Liver (tissue), 8 donors: ENCODE measurements at regions not wholly inside any gene's neighbourhood (a gene's known extent, or its start where the extent isn't known, plus 50 kb on each side); places are given as distances from the start of the nearest gene placed in this dataset.

Experiments used
- DNase-seq: peaks from one replicate; pipeline ENCODE4 v3.0.0-alpha.2; 2017; ENCODE audit warnings: low spot score
- H3K27ac ChIP-seq, 2 donors: one replicate each; pipeline ENCODE4 v1.7.0; 2013; ENCODE audit warnings: inconsistent platforms in 2 of 2, low read length in 2 of 2, control low read depth in 1 of 2, low read depth in 1 of 2, mild to moderate bottlenecking in 1 of 2
- H3K27me3 ChIP-seq, 4 donors: one replicate each; pipeline versions ENCODE4 v1.6.1 to v1.7.0; 2013; ENCODE audit warnings: low read length in 3 of 4, inconsistent platforms in 1 of 4, mild to moderate bottlenecking in 1 of 4, moderate library complexity in 1 of 4; ENCODE audit not compliant: control insufficient read depth in 4 of 4, insufficient read depth in 4 of 4
- H3K36me3 ChIP-seq, 4 donors: one replicate each; pipeline versions ENCODE4 v1.6.1 to v1.7.0; 2013; ENCODE audit warnings: low read length in 3 of 4, mild to moderate bottlenecking in 3 of 4, low read depth in 1 of 4, moderate library complexity in 1 of 4; ENCODE audit not compliant: control insufficient read depth in 4 of 4, insufficient read depth in 3 of 4
- H3K4me1 ChIP-seq, 4 donors: one replicate each; pipeline versions ENCODE4 v1.6.1 to v1.7.0; 2013; ENCODE audit warnings: low read length in 3 of 4, mild to moderate bottlenecking in 3 of 4, moderate library complexity in 1 of 4; ENCODE audit not compliant: control insufficient read depth in 4 of 4, insufficient read depth in 4 of 4
- H3K4me3 ChIP-seq, 3 donors: one replicate each; pipeline versions ENCODE4 v1.6.1 to v1.7.0; 2013; ENCODE audit warnings: low read length in 3 of 3, control low read depth in 1 of 3, low read depth in 1 of 3, mild to moderate bottlenecking in 1 of 3
- H3K9ac ChIP-seq, 2 donors: one replicate each; pipeline ENCODE4 v1.7.0; 2013; ENCODE audit warnings: low read length in 2 of 2, mild to moderate bottlenecking in 2 of 2, moderate library complexity in 2 of 2, control low read depth in 1 of 2, low read depth in 1 of 2
- H3K9me3 ChIP-seq, 4 donors: one replicate each; pipeline versions ENCODE4 v1.6.1 to v1.7.0; 2013; ENCODE audit warnings: low read length in 3 of 4; ENCODE audit not compliant: control insufficient read depth in 4 of 4
- EGR1 ChIP-seq, 2 donors: IDR thresholded peaks; 2 replicates each; pipeline ENCODE4 v1.6.1; 2016 to 2018; ENCODE audit warnings: antibody characterized with exemption in 2 of 2, low read depth in 2 of 2
- FOXA1 ChIP-seq: IDR thresholded peaks from 2 replicates; pipeline ENCODE4 v1.6.1; 2016; ENCODE audit warnings: antibody characterized with exemption
- FOXA2 ChIP-seq: IDR thresholded peaks from 2 replicates; pipeline ENCODE4 v1.6.1; 2016; ENCODE audit warnings: antibody characterized with exemption
- GABPA ChIP-seq, 2 donors: IDR thresholded peaks in 1 of 2; conservative IDR thresholded peaks in 1 of 2; 2 replicates each; pipeline ENCODE4 v1.6.1; 2016; ENCODE audit warnings: antibody characterized with exemption in 2 of 2, mild to moderate bottlenecking in 1 of 2, moderate library complexity in 1 of 2
- HNF4A ChIP-seq, 2 donors: conservative IDR thresholded peaks; 2 replicates each; pipeline ENCODE4 v1.6.1; 2016; ENCODE audit warnings: antibody characterized with exemption in 2 of 2, mild to moderate bottlenecking in 2 of 2
- HNF4G ChIP-seq: IDR thresholded peaks from 2 replicates; pipeline ENCODE4 v1.6.1; 2016; ENCODE audit warnings: antibody characterized with exemption
- JUND ChIP-seq, 2 donors: IDR thresholded peaks; 2 replicates each; pipeline ENCODE4 v1.6.1; 2016; ENCODE audit warnings: antibody characterized with exemption in 2 of 2
- NR2F2 ChIP-seq: IDR thresholded peaks from 2 replicates; pipeline ENCODE4 v1.6.1; 2016; ENCODE audit warnings: antibody characterized with exemption
- RAD21 ChIP-seq, 2 donors: IDR thresholded peaks; 2 replicates each; pipeline ENCODE4 v1.6.1; 2016; ENCODE audit warnings: antibody characterized with exemption in 2 of 2, mild to moderate bottlenecking in 2 of 2
- RXRA ChIP-seq, 2 donors: IDR thresholded peaks; 2 replicates each; pipeline ENCODE4 v1.6.1; 2017 to 2018; ENCODE audit warnings: antibody characterized with exemption in 2 of 2, mild to moderate bottlenecking in 1 of 2
- SP1 ChIP-seq: IDR thresholded peaks from 2 replicates; pipeline ENCODE4 v1.6.1; 2018; ENCODE audit warnings: antibody characterized with exemption, mild to moderate bottlenecking
- TAF1 ChIP-seq: conservative IDR thresholded peaks from 2 replicates; pipeline ENCODE4 v1.6.1; 2016; ENCODE audit warnings: antibody characterized with exemption, mild to moderate bottlenecking
- YY1 ChIP-seq: IDR thresholded peaks from 2 replicates; pipeline ENCODE4 v1.6.1; 2016; ENCODE audit warnings: antibody characterized with exemption, mild to moderate bottlenecking
- WGBS: extraction: QIAGEN DNeasy Blood & Tissue Kit; methylation state at CpG from one replicate; pipeline ENCODE4 v1.1.7; 2013; 5-methylcytosine and 5-hydroxymethylcytosine counted together
- TF ChIP-seq, protein P1 (sequence below): IDR thresholded peaks from 2 replicates; pipeline ENCODE4 v1.6.1; 2016; ENCODE audit warnings: antibody characterized with exemption
- TF ChIP-seq, protein P2 (sequence below): fragments of 150-350 bp; IDR thresholded peaks from 2 replicates; pipeline ENCODE4 v1.5.1; 2017; ENCODE audit warnings: improper control_type of control experiment, low read depth, low read length; ENCODE audit not compliant: missing input control
- TF ChIP-seq, protein P3 (sequence below): IDR thresholded peaks from 2 replicates; pipeline ENCODE4 v1.6.1; 2016; ENCODE audit warnings: antibody characterized with exemption
- TF ChIP-seq, protein P4 (sequence below): IDR thresholded peaks from 2 replicates; pipeline ENCODE4 v1.6.1; 2016; ENCODE audit warnings: antibody characterized with exemption
- TF ChIP-seq, protein P5 (sequence below): IDR thresholded peaks from 2 replicates; pipeline ENCODE4 v1.6.1; 2016; ENCODE audit warnings: antibody characterized with exemption, mild to moderate bottlenecking
- donor health status: healthy.
- donor health status: healthy.
- donor health status: healthy.
- donor health status: healthy.
- donor health status: healthy.

DNA sequence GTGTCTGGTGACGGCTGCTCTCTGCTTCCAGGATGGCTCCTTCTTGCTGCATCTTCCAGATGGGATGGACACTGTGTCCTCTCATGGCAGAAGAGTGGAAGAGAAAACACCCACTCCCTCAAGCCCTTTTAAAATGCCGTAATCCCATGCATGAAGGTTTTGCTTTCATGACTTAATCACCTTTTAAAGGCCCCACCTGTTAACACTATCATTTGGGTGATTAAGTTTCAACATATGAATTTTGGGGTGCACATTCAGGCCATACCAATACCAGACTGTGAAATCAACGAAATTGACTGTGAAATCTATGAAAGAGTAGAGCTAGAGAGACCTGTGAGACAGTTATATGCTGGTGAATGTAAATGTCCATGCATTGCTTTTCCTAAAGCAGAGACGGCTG lies 374.3 kb upstream of the CHD6 start:
- TF ChIP-seq JUND (IDR thresholded peaks at IDR 0.05) (no peak), RXRA (IDR thresholded peaks at IDR 0.05) (no peak), NR2F2 (no peak), EGR1 (IDR thresholded peaks at IDR 0.05; ENCODE audit: low read depth in 2 of 2) (no peak), HNF4A (conservative IDR thresholded peaks at IDR 0.05) (no peak), GABPA (IDR thresholded peaks at IDR 0.05 in 1 of 2, conservative IDR thresholded peaks at IDR 0.05 in 1 of 2) (no peak), TAF1 (no peak), YY1 (no peak), HNF4G (no peak), FOXA2 (no peak), SP1 (no peak), RAD21 (IDR thresholded peaks at IDR 0.05) (no peak), FOXA1 (no peak)
- TF ChIP-seq, protein P1, sequence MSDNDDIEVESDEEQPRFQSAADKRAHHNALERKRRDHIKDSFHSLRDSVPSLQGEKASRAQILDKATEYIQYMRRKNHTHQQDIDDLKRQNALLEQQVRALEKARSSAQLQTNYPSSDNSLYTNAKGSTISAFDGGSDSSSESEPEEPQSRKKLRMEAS = no peak
- TF ChIP-seq, protein P2, sequence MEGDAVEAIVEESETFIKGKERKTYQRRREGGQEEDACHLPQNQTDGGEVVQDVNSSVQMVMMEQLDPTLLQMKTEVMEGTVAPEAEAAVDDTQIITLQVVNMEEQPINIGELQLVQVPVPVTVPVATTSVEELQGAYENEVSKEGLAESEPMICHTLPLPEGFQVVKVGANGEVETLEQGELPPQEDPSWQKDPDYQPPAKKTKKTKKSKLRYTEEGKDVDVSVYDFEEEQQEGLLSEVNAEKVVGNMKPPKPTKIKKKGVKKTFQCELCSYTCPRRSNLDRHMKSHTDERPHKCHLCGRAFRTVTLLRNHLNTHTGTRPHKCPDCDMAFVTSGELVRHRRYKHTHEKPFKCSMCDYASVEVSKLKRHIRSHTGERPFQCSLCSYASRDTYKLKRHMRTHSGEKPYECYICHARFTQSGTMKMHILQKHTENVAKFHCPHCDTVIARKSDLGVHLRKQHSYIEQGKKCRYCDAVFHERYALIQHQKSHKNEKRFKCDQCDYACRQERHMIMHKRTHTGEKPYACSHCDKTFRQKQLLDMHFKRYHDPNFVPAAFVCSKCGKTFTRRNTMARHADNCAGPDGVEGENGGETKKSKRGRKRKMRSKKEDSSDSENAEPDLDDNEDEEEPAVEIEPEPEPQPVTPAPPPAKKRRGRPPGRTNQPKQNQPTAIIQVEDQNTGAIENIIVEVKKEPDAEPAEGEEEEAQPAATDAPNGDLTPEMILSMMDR = no peak
- TF ChIP-seq, protein P3, sequence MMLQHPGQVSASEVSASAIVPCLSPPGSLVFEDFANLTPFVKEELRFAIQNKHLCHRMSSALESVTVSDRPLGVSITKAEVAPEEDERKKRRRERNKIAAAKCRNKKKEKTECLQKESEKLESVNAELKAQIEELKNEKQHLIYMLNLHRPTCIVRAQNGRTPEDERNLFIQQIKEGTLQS = no peak
- TF ChIP-seq, protein P4, sequence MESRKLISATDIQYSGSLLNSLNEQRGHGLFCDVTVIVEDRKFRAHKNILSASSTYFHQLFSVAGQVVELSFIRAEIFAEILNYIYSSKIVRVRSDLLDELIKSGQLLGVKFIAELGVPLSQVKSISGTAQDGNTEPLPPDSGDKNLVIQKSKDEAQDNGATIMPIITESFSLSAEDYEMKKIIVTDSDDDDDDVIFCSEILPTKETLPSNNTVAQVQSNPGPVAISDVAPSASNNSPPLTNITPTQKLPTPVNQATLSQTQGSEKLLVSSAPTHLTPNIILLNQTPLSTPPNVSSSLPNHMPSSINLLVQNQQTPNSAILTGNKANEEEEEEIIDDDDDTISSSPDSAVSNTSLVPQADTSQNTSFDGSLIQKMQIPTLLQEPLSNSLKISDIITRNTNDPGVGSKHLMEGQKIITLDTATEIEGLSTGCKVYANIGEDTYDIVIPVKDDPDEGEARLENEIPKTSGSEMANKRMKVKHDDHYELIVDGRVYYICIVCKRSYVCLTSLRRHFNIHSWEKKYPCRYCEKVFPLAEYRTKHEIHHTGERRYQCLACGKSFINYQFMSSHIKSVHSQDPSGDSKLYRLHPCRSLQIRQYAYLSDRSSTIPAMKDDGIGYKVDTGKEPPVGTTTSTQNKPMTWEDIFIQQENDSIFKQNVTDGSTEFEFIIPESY = no peak
- TF ChIP-seq, protein P5, sequence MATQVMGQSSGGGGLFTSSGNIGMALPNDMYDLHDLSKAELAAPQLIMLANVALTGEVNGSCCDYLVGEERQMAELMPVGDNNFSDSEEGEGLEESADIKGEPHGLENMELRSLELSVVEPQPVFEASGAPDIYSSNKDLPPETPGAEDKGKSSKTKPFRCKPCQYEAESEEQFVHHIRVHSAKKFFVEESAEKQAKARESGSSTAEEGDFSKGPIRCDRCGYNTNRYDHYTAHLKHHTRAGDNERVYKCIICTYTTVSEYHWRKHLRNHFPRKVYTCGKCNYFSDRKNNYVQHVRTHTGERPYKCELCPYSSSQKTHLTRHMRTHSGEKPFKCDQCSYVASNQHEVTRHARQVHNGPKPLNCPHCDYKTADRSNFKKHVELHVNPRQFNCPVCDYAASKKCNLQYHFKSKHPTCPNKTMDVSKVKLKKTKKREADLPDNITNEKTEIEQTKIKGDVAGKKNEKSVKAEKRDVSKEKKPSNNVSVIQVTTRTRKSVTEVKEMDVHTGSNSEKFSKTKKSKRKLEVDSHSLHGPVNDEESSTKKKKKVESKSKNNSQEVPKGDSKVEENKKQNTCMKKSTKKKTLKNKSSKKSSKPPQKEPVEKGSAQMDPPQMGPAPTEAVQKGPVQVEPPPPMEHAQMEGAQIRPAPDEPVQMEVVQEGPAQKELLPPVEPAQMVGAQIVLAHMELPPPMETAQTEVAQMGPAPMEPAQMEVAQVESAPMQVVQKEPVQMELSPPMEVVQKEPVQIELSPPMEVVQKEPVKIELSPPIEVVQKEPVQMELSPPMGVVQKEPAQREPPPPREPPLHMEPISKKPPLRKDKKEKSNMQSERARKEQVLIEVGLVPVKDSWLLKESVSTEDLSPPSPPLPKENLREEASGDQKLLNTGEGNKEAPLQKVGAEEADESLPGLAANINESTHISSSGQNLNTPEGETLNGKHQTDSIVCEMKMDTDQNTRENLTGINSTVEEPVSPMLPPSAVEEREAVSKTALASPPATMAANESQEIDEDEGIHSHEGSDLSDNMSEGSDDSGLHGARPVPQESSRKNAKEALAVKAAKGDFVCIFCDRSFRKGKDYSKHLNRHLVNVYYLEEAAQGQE = no peak
- DNase-seq = no peak
- no peak overlapping the region for H3K9ac ChIP-seq
- no peaks in the 10 kb centered on the region for H3K36me3 ChIP-seq
- H3K4me1 ChIP-seq = no peaks in the 10 kb centered on the region
- no peak overlapping the region for H3K27ac ChIP-seq
- 61% methylated on average over 4 of the region's 4 CpGs for WGBS
- H3K27me3 ChIP-seq = peaks cover 0 to 6% (median 1%) of the 10 kb centered on the region in 4 donors
- H3K9me3 ChIP-seq = peaks cover 0 to 4% (median under 1%) of the 10 kb centered on the region in 4 donors
- H3K4me3 ChIP-seq = no peak overlapping the region
